ENCODE measurements at regions not wholly inside any gene's neighbourhood (a gene's known extent, or its start where the extent isn't known, plus 50 kb on each side); places are given as distances from the start of the nearest gene placed in this dataset.

- DNase-seq (ENCODE audit: low read depth) = peak; percentile 62
Observed at GRCh38 chr5:153099328-153099727, 391.1 kb upstream of the GRIA1 start.

DNA sequence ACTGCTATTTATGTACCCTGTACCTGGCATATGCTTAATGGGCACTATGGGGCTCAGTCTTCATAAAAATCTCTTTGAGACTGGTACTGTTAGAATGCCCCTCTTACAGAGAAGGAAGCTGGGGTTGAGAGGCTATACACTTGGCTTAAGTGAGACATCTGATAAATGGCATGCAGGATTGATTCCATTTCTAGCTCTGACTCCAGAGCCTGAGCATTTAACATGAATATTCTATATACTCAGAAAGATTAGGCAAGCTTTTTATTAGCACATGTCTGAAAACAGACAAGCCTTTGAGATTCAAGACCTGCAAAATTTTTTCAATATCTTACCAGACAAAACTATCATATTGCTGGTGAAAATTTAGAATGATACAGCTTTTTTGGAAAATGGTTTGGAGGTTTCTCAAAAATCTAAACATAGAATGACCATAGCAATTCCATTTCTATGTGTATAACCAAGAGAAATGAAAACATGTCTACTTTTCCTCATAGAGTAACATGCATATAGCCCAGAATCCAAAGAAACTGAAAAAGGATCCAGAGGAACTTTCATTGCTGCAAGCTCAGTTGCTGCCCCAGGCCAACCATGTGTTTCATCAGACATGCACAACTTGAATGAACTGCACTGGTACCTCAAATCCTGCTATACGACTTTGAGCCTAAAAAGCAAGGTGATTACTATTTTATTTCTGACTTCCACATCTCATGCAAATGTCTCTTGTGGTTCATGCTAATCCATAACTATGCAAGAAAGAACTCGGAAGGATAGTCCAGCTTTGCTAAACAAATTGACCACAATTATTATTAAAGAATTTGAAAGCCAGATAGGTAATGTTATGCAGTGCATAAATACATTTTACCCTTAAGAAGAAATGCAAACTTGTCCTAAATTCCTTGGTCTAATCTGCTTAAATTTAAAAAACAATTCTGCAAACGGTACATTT is 389.0 kb upstream of the GRIA1 start:
- DNase-seq (ENCODE audit: low read depth) = no peak

GRCh38 chr5:153116916-153117315 is 373.6 kb upstream of the GRIA1 start:
- no peak for DNase-seq (ENCODE audit: low read depth)

DNA sequence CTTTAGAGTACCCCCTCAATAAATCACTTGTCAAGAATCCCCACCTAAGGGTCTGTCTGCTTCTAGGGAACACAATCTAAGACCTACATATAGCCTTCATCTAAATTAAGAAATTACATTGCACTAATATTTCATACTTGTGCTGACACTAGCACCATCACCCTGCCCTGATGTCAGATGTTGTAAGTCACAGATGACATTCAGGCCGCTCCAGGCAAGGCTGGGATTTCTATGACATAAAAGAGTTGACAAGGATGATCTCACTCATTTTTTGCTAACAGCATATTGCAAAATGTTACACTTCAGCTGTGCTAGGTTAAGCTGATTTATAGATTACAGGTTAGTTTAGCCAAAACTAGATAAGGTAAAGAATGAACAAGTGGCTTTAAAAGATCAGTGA is 372.5 kb upstream of the GRIA1 start:
- no peak for DNase-seq (ENCODE audit: low read depth)

DNA sequence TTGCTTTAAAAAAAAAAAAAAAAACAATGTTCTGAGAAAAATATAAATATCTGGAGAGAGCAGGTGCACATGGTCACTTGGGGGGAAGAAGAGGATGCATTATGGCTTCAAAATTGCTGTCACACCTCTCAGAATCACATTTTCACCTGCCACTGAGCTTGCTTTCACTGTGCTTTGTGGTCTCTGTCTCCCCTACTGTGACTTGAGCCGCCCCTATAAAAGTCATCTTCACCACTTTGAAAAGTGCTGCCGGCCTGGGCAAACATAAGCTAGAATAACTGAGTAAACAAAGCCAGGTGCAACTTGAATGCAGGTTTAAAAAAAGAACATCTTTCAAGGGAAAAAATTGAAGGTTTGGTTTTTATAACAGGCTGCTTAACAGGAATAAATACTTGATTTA is 368.1 kb upstream of the GRIA1 start:
- DNase-seq (ENCODE audit: low read depth) = no peak

- DNase-seq (ENCODE audit: low read depth) = no peak
Observed at GRCh38 chr5:153130296-153130695, 360.2 kb upstream of the GRIA1 start.

- DNase-seq (ENCODE audit: low read depth) = peak; percentile 76
Observed at GRCh38 chr5:153135411-153135810, 355.1 kb upstream of the GRIA1 start.

- DNase-seq (ENCODE audit: low read depth) = no peak
Observed at GRCh38 chr5:153136910-153137614, 353.4 kb upstream of the GRIA1 start.

DNA sequence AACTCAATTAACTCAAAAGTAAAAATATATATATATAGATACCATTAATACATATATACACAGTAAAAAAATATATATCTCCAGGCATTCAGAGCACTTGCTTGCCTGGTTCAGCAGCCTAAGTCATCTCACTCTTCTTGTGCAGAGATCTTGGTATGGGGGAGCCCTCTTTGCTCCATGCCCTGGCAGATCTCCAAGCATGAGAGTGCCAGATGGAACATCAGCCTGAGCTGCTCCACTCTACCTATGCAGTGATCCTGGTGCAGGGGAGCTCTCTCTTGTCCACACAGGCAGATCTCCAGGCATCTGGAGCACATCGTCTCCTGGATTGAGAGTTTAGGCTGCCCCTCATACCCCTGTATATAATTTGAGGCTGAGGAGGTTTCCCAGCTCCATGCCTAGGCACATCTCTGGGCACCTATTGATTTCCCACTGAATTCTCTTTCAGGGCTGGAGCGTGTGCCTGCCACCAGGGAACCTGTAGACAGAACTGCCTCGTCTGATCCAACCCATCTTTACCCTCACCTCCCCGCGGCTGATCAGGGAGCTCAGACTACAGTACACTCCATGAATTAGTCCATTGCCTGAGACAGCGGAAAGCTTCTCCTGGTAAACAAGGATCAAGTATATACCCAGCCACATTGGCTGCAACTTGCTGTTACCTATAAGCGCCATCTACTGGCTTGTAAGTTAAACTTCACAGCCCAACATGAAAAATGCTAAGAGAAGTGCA is 342.4 kb upstream of the GRIA1 start:
- peak; percentile 80 for DNase-seq (ENCODE audit: low read depth)

GRCh38 chr5:153148624-153148976 is 341.9 kb upstream of the GRIA1 start:
- DNase-seq (ENCODE audit: low read depth) = no peak

- no peak for DNase-seq (ENCODE audit: low read depth)
Observed at GRCh38 chr5:153151558-153151957, 338.9 kb upstream of the GRIA1 start.

DNA sequence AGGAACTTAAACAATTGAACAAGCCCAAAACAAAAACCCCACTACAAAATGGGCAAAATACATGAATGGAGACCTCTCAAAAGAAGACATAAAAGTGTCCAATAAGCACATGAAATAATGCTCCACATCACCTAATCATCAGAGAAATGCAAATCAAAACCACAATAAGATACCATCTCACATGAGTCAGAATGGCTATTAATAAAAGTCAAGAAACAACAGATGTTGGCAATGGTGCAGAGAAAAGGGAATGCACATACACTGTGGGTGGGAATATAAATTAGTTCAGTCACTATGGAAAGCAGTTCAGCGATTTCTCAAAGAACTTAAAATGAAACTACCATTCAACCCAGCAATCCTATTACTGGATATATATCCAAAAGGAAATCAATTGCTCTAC is 337.4 kb upstream of the GRIA1 start:
- peak; percentile 68 for DNase-seq (ENCODE audit: low read depth)

DNA sequence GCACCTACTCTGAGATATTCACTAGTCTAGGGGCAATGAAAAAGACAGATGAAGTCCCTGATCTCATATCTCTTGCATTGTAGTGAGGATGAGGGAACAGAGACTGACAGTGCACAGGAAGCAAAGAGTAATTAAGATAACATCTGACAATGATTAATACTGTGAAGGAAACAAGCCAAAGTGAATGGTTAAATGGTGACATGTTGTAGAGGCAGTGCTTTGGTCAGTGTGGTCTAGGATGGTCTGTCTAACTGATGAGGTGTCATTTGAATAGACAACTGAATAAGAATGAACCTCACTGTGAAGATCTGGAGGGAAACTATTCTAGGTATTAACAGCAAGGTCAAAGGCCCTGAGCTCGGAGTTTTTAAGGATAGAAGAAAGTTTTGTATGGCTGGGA is 333.3 kb upstream of the GRIA1 start:
- DNase-seq (ENCODE audit: low read depth) = peak; percentile 70

GRCh38 chr5:153158608-153159007 is 331.9 kb upstream of the GRIA1 start:
- peak; percentile 47 for DNase-seq (ENCODE audit: low read depth)

GRCh38 chr5:153159616-153160015 is 330.9 kb upstream of the GRIA1 start:
- peak; percentile 86 for DNase-seq (ENCODE audit: low read depth)

DNA sequence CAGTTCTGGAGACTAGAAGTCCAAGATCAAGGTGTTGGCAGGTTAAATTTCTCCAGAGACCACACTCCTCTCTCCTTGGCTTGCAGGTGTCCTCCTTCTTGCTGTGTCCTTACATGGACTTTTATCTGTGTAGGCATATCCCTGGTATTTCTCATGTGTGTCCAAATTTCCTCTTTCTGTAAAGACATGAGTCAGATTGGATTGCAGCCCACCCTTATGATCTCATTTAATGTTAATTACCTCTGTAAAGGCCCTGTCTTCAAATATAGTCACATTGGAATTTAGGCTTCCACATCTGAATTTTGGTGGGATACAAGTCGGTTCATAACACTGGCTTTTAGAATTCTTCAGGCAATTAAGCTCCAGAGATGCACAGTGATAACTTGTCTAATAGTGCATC is 322.2 kb upstream of the GRIA1 start:
- DNase-seq (ENCODE audit: low read depth) = peak; percentile 23

- no peak for DNase-seq (ENCODE audit: low read depth)
Observed at GRCh38 chr5:153187503-153187902, 303.0 kb upstream of the GRIA1 start.

- DNase-seq (ENCODE audit: low read depth) = no peak
Observed at GRCh38 chr5:153206361-153206760, 284.1 kb upstream of the GRIA1 start.

DNA sequence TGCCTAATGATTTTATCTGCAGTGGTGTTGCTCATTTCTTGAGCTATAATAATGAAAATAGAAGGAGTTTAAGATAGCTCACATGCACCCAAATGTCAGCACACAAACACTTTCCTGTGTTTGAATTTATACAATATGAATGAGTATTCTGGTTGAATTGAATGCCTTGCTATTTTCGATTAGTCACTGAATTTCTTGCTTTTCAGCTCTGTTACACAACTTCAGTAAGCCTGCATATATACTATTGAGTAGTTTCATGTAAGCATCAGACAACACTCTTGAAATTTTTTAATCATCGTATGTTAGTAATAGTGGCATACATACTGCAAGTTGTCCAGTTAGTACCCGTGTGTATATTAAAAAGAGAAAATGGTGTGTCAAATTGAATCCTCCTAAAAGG is 281.5 kb upstream of the GRIA1 start:
- no peak for DNase-seq (ENCODE audit: low read depth)

DNA sequence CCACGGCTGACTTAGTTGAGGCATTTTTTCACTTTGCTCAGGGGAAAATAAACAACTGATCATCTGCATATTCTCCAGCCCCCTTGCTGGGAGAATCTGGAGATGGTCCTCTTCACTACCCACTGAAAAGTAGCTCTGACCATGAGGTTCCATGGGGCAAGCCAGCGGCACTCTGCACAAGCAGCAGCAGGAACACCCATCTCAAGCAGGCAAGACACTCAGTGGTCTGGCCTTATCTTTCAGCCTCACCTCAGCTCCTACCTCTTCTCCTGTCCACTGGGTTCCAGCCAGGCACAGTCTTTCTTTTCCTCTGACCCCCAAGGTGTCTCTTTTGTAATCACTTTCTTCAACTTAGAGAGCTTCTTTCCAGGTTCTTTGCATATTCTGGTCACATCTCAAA is 280.8 kb upstream of the GRIA1 start:
- DNase-seq (ENCODE audit: low read depth) = no peak

- no peak for DNase-seq (ENCODE audit: low read depth)
Observed at GRCh38 chr5:153211076-153211475, 279.4 kb upstream of the GRIA1 start.

DNA sequence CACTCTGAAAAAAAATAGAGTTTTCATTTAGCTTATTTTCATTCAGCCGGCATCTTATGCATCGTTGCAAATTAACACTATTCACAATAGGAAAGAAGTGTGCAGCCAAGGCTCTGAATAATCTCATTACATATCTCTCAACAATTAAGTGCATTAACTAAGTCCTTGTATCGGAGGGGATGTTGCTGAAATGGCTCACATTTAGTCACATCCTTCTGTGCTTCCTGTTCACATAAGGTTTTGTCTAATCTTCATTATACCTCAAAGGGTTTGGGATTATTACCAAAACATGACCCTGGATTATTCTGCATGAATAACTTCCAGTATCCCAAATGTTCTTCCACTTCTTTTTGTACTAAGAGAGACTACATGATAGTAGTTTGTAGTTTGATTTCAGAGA is 278.0 kb upstream of the GRIA1 start:
- peak; percentile 34 for DNase-seq (ENCODE audit: low read depth)
